Head of caudate nucleus (tissue), 42 donors: ENCODE measurements at regions not wholly inside any gene's neighbourhood (a gene's known extent, or its start where the extent isn't known, plus 50 kb on each side); places are given as distances from the start of the nearest gene placed in this dataset.

Experiments
- DNase-seq, 42 donors: peaks; one replicate each; pipeline versions ENCODE4 v3.0.0 to v3.0.0-alpha.2; 2020 to 2021; ENCODE audit warnings: mixed read lengths in 7 of 42
- intact Hi-C: fragments of 100-400 bp; cut with DNase I; formaldehyde crosslinking; loops from one replicate; pipeline ENCODE4 v1.15.0; 2022

DNA sequence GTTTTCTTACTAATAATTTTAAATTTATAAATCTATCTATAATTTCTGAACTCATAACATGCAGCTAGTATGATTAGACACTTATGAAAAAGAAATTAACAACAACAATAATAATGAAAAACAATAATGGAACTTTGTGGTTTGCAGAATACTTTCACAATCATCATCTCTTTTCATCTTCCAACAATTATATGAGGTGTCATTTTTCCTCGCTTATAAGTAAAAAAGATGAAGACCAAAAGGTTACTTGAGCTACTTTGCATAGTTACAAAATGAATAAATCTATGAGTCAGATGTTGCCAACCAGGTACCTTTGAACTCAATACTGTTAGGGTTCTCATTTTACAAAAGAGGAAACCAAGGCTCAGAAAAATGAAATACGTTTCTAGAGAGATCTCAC, 98.5 kb upstream of the ELOVL6 start:
- intact Hi-C loops, result no loop called here
- DNase-seq, result no peak

DNA sequence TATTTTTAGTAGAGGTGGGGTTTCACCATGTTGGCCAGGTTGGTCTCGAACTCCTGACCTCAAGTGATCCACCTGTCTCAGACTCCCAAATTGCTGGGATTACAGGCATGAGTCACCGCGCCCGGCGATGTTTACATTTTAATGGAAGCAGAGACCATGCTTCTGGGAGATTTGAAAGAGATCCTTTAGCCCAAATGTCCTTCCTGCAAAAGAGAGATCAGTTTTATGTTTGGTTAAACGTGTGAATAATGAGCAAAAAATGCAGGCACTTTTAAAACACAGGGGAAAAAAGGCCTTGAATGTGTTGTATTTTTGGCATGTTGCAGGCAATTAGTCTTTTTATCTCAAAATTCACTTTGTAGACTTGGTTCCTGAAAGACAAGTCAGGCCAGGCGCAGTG, 95.8 kb upstream of the ELOVL6 start:
- intact Hi-C loops, result no loop called here
- DNase-seq, result no peak

DNA sequence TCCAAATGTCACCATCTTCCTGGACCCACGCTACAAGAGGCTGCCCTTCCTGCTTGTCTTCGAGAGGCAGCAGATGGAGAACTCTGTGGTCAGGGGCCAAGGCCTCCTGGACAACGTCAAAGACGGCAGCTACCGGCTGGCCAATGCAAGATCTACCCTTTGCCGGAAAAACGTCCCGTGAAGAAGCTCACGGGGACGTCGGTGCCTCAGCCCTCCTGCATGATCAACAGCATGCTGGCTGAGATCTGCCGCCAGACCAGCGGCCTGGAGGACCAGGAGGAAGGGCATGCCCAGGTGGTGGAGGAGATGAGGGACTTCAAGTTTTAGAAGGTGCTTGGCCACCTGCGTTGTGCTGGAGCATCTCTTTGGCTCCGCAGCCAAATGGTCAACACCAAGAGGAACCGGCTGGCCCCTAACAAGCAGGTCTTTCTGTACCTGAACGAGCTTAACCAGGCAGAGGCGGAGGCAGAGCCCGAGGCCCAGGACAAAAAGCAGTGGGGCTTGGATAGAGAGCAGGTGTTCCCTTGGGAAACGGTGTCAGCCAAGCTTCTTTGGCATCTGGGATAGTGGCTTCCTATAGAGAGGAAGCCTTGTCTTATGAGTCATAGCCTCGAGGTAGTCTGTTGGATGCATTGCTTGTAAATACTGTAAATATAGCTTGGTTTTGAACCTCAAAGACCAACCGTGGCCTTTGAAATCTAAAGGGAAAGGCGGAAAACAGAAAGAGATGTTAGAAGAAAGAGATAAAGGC, 94.8 kb upstream of the ELOVL6 start:
- intact Hi-C loops, result no loop called here

DNA sequence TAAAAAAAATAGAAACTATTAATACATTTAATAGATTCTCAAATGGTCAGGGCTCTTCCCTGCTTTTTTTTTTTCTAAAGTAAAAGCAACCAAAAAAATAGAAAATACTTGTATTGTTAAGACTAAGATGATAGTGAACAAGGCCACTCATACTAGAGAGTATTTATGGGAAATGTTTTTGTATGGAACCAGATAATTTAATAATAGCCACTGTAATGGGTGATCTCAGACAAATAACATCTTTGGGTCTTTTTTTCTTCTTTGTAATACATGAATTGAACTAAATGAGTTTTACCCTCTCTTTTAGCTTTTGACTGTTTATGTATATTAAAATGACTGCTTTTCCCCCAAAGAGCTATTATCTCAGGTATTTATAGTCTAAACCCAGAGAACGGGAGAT, 92.1 kb upstream of the ELOVL6 start:
- intact Hi-C loops, result no loop called here
- no peak for DNase-seq

More for the DNA sequence above, 94.8 kb upstream of the ELOVL6 start:
- no peak for DNase-seq

DNA sequence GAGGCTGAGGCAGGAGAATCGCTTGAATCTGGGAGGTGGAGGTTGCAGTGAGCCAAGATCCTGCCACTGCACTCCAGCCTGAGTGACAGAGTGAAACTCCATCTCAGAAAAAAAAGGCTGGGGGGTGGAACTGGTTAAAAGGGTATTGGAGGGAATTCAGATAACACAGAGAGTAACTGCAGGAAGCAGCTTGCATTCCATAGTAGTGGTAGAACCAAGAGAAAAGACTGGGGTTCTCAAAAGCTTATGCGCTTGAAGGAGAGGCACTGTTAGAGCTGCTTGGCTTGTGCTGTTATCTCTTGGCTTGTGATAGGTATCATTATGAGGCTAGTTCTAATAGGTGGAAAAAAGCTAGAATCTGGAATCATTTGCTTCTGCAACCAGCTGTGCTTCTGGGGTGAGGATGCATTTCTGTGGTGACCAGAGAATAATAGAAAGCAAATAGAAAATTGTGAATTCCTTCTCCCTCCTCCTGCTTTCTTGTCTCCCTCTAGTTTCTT, 91.2 kb upstream of the ELOVL6 start:
- intact Hi-C loops, result no loop called here
- DNase-seq, result no peak

DNA sequence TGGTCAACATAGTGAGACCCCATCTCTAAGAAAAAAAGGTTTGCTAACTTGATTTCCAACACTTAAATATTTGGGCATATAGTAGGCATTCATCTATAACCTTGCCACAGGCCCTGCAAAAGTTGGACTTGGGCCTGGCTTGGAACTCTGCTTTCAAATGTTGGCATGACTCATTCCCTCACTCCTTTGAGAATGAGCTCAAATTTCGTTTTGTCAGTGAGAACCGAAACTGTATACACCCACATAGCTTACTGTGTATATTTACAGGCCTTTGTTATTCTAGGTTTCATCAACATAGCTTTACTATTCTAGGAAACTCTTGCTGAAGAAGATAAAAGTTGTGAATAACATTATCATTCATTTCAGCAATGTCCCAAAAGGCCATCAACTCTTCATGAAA, 88.7 kb upstream of the ELOVL6 start:
- intact Hi-C loops, result no loop called here
- DNase-seq, result no peak

DNA sequence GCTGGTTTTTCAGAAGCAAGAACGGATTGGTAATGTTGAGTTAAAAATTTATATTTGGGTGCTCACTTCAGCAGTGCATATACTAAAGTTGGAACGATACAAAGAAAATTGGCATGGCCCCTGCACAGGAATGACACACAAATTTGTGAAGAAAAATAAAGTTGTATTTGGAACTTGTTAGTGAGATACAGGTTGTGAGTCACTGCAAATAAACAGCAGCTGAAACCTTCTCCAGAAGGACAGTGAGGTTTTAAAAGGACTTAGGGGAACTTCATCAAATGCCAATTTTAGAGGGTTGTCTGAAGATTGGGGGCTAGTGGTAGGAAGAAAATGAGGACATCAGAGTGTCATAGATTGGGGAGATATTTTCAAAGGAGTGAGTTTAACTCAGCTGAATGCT, 79.7 kb upstream of the ELOVL6 start:
- DNase-seq, result no peak
- intact Hi-C loops, result no loop called here

DNA sequence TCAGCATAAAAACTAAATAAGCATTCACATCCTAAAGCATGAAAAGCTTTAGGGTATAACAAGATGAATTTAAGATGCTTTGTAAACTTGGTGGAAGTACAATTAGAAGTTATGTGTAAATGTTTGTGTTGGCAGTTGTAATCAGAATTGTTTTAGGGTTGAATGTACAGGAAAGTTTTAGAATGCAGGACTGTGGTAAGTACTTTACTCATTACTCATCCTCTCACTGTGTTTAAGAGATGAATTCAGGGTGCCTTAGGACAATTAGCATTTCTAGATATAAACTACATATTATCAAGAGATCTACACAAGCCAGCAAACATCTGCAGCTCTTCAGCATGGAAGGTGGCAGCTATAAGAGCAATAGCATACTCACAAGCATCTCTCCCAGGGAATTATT, 77.5 kb upstream of the ELOVL6 start:
- DNase-seq, result no peak
- intact Hi-C loops, result no loop called here

DNA sequence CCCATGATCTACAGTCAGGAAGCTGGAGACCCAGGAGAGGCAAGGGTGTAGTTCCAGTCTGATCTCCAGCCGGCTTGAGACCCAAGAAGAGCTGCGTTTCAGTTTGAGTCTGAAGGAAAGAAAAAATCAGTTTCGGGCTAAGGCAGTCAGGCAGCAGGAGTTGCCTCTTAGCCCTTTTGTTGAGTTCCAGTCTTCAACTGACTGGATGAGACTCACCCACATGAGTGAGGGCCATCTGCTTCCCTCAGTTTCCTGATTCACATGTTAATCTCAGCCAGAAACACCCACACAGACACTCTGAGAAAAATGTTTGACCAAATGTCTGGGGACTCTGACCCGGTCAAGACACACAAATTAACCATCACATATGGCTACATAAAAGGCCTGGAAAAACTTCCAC, 73.6 kb upstream of the ELOVL6 start:
- intact Hi-C loops, result no loop called here
- no peak for DNase-seq

DNA sequence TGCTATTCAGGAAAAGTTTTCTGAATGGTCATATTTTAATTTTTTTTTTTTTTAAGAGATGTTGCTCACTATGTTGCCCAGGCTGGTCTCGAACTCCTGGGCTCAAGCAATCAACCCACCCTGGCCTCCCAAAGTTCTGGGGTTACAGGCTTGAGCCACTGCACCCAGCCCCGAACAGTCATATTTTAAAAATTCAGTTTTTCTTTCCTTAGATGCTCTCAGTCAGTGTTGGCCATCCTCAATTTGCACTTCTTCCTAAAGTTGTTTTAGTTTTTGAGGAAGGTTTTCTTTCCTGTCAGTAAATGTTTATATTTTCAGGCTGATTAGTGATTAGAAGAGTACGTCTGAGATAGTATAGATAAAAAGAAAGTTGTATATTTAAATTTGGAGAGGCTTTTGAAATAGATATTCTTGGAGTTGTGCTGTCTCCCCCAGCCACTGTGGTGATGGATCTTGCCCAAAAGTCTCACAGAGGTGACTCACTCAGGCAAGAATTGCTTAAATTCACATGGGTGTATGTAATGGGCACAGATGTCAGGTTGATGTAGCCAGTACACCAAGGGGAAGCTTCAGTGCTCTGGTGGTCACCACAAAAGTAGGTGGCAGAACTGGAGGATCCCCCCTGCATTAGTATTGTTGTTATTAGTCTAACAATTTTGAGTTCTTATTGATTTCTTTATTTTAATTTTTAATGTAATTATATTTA, 72.2 kb upstream of the ELOVL6 start:
- intact Hi-C loops, result no loop called here
- no peak for DNase-seq

DNA sequence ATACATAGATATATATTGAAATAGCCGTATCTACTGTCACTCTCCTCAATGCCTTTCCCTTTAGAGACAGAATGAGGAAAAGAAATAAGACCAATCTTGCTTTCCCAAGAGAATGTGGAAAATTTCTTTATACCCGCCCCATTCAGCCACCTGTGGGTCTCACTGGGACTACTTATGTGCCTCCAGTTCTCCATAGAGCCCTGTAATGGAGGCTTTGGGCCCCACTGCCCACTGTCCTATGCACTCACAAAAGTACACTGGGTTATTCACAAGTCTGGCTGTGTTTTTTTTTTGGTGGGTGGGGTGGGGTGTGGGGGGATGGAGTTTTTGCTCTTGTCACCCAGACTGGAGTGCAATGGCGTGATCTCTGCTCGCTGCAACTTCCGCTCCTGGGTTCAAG, 70.4 kb upstream of the ELOVL6 start:
- intact Hi-C loops, result no loop called here
- no peak for DNase-seq

DNA sequence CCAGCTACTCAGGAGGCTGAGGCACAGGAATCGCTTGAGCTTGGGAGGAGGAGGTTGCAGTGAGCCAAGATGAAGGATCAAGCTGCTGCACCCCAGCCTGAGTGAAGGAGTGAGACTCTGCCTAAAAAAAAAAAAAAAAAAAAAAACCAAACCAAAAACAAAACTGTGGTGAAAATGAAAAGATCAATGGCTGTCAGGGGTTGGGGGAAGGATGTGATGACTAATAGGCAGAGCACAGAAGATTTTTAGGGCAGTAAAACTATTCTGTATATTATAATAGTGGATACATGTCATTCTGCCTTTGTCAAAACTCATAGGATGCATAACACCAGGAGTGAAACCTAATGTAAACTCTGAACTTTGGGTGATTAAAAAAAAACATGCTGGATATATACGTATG, 69.9 kb upstream of the ELOVL6 start:
- DNase-seq, result no peak

DNA sequence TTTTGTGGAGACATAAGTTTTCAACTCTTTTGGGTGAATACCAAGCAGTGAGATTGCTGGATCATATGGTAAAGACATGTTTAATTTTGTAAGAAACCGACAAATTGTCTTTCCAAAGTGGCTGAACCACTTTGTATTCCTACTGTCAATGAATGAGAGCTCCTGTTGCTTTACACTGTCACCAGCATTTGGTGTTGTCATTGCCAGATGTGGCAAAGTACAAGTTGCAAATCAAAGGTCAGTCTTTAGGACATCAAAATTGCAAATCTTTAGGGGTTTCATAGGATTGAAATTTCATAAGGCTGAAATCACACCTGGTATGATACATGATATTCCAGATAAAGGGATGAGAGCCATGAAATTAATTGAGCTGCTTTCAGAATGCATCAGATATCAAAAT, 67.7 kb upstream of the ELOVL6 start:
- intact Hi-C loops, result no loop called here
- DNase-seq, result no peak

More for the DNA sequence above, 69.9 kb upstream of the ELOVL6 start:
- intact Hi-C loops, result no loop called here

DNA sequence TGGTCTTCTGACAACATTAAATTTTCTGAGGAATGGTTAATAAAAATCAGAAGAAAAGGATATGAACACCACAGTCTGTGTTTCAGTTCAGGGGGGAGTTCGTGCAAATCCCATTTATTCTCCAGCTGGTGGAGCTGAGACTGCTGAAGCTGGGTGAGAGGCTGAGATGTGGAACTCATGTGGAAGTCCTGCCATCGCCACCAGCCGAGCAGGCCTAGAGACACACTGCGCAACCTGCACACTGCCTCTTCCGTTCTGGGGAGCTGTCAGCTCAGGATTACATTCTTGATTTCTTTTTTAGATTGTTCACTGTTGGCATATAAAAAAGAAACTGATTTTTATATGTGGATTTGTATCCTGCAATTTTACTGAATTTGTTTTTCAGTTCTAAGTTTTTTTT, 66.6 kb upstream of the ELOVL6 start:
- DNase-seq, result no peak
- intact Hi-C loops, result no loop called here

DNA sequence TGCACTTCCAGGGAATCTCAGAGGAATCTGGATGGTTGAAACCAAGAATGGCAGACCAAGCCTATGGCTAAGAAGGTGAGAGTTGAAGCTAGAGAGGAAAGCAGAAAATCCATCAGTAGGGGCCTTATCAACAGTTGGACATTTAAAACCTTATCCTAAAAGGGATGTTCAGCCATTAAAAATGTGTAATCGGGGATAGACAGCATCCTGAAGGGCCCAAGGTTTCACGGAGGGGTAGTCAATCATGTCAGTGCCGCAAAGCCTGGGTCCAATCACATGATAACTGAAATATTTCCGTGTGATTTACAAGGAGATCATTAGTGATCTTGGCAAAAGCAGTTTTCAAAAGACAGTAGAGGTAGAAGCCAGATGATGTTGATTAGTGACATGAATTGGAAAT, 61.9 kb upstream of the ELOVL6 start:
- no peak for DNase-seq
- intact Hi-C loops, result no loop called here

DNA sequence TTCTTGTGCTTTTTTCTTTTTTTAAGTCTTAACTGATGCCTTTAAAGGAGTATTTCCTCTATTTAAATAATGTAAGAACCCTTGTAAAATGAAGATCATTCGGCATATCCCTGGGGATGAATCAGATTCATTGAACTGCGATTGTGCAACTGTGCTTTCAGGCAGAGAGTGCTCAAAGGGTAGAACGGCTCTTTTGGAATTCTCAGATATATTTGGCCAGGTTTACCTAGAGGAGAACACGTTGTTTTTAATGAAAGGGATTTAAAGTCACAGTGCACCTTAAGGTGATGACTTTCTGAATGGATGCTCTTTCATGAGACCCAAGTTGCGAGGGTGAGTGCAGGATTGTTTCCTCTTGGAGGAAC, 51.6 kb upstream of the ELOVL6 start:
- DNase-seq, result no peak
- intact Hi-C loops, result no loop called here

DNA sequence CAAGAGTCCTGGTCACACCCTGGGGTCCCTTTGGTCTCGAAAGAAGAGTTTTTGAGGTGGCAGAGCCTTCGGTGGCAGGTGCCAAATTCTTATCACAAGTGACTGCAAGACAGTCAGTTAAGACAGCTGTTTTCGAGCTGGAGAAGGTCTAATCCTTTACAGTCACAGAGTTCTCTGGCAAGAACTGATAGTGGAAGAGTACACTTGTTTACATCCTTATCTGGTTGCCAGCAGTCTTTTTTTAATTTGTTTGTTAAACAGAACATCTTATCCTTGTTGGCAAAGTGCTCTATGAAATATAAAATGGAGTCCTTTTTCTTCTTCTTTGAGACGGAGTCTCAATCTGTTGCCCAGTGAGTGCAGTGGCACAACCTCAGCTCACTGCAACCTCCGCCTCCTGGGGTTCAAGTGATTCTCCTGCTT, 50.4 kb upstream of the ELOVL6 start:
- intact Hi-C loops, result no loop called here
- no peak for DNase-seq
